ENCODE measurements at regions not wholly inside any gene's neighbourhood (a gene's known extent, or its start where the extent isn't known, plus 50 kb on each side); places are given as distances from the start of the nearest gene placed in this dataset.

DNA sequence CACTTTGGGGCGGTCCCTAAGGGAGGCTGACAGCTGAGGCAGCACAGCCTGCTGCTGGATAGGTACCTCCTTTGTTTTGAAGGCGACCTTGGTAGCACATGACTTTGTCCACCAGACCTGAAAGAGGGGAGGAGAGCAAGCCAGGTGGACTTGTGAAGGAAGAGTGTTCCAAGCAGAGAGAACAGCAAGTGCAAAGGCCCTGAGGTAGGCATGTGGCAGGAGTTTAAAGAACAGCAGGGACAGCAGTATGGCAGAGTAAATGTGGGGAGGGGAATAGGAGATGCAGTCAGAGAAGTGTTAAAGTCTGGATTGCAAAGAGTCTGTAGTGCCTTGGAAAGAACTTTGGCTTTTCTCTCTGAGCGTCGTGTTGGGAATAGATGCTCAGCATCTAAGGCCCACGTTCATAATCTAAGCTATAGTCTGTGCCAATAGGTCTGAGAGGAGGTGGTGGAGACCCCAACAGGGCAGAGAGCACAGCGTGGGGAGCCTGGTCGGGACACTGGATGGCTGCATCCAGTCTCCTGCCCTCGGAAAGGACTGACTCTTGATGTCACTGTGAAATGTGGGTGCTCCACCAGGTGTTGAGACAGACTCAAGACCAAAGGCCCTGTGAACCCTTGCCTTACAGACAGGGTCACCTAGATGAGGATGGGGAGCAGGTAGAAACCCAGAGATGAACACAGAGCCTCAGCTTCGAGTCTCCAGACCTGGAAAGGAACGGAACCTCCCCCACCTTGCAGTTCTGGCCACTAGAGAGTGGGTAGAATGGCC is 242.1 kb upstream of the PWP1 start (continued):
- TF ChIP-seq, protein P1, sequence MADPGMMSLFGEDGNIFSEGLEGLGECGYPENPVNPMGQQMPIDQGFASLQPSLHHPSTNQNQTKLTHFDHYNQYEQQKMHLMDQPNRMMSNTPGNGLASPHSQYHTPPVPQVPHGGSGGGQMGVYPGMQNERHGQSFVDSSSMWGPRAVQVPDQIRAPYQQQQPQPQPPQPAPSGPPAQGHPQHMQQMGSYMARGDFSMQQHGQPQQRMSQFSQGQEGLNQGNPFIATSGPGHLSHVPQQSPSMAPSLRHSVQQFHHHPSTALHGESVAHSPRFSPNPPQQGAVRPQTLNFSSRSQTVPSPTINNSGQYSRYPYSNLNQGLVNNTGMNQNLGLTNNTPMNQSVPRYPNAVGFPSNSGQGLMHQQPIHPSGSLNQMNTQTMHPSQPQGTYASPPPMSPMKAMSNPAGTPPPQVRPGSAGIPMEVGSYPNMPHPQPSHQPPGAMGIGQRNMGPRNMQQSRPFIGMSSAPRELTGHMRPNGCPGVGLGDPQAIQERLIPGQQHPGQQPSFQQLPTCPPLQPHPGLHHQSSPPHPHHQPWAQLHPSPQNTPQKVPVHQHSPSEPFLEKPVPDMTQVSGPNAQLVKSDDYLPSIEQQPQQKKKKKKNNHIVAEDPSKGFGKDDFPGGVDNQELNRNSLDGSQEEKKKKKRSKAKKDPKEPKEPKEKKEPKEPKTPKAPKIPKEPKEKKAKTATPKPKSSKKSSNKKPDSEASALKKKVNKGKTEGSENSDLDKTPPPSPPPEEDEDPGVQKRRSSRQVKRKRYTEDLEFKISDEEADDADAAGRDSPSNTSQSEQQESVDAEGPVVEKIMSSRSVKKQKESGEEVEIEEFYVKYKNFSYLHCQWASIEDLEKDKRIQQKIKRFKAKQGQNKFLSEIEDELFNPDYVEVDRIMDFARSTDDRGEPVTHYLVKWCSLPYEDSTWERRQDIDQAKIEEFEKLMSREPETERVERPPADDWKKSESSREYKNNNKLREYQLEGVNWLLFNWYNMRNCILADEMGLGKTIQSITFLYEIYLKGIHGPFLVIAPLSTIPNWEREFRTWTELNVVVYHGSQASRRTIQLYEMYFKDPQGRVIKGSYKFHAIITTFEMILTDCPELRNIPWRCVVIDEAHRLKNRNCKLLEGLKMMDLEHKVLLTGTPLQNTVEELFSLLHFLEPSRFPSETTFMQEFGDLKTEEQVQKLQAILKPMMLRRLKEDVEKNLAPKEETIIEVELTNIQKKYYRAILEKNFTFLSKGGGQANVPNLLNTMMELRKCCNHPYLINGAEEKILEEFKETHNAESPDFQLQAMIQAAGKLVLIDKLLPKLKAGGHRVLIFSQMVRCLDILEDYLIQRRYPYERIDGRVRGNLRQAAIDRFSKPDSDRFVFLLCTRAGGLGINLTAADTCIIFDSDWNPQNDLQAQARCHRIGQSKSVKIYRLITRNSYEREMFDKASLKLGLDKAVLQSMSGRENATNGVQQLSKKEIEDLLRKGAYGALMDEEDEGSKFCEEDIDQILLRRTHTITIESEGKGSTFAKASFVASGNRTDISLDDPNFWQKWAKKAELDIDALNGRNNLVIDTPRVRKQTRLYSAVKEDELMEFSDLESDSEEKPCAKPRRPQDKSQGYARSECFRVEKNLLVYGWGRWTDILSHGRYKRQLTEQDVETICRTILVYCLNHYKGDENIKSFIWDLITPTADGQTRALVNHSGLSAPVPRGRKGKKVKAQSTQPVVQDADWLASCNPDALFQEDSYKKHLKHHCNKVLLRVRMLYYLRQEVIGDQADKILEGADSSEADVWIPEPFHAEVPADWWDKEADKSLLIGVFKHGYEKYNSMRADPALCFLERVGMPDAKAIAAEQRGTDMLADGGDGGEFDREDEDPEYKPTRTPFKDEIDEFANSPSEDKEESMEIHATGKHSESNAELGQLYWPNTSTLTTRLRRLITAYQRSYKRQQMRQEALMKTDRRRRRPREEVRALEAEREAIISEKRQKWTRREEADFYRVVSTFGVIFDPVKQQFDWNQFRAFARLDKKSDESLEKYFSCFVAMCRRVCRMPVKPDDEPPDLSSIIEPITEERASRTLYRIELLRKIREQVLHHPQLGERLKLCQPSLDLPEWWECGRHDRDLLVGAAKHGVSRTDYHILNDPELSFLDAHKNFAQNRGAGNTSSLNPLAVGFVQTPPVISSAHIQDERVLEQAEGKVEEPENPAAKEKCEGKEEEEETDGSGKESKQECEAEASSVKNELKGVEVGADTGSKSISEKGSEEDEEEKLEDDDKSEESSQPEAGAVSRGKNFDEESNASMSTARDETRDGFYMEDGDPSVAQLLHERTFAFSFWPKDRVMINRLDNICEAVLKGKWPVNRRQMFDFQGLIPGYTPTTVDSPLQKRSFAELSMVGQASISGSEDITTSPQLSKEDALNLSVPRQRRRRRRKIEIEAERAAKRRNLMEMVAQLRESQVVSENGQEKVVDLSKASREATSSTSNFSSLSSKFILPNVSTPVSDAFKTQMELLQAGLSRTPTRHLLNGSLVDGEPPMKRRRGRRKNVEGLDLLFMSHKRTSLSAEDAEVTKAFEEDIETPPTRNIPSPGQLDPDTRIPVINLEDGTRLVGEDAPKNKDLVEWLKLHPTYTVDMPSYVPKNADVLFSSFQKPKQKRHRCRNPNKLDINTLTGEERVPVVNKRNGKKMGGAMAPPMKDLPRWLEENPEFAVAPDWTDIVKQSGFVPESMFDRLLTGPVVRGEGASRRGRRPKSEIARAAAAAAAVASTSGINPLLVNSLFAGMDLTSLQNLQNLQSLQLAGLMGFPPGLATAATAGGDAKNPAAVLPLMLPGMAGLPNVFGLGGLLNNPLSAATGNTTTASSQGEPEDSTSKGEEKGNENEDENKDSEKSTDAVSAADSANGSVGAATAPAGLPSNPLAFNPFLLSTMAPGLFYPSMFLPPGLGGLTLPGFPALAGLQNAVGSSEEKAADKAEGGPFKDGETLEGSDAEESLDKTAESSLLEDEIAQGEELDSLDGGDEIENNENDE (IDR thresholded peaks at IDR 0.05; ENCODE audit: insufficient replicate concordance, low read length), result no peak

All from H1 (cell line).